ENCODE measurements at regions not wholly inside any gene's neighbourhood (a gene's known extent, or its start where the extent isn't known, plus 50 kb on each side); places are given as distances from the start of the nearest gene placed in this dataset.
"Not testable (repeated sequence)": the region's sequence is repeated elsewhere in the genome, so short reads cannot be mapped to it uniquely, and the experiment has no call there.

DNA sequence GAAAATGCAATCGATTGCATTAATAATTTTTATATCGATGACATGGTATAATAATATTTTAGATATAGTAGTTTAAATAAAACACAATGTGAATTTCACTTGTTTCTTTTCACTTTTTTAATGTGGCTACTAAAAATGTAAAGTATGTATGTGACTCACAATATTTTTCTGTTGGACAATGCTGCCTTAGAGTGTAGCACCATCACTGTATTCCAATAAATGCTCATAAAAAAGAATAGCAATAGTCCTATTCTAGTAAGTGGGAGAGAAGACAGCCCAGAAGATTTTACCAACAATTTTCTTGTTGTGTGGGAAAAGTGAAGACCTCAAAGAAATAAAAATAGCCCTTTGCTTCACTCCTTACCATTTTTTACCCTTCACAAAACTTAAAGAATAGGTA lies 79.8 kb downstream of the FOXD4L6 start:
- TF ChIP-seq, protein P1, sequence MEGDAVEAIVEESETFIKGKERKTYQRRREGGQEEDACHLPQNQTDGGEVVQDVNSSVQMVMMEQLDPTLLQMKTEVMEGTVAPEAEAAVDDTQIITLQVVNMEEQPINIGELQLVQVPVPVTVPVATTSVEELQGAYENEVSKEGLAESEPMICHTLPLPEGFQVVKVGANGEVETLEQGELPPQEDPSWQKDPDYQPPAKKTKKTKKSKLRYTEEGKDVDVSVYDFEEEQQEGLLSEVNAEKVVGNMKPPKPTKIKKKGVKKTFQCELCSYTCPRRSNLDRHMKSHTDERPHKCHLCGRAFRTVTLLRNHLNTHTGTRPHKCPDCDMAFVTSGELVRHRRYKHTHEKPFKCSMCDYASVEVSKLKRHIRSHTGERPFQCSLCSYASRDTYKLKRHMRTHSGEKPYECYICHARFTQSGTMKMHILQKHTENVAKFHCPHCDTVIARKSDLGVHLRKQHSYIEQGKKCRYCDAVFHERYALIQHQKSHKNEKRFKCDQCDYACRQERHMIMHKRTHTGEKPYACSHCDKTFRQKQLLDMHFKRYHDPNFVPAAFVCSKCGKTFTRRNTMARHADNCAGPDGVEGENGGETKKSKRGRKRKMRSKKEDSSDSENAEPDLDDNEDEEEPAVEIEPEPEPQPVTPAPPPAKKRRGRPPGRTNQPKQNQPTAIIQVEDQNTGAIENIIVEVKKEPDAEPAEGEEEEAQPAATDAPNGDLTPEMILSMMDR (conservative IDR thresholded peaks at IDR 0.05; ENCODE audit: low read depth in 2 of 2): not testable (repeated sequence)
- TF ChIP-seq, protein P2, sequence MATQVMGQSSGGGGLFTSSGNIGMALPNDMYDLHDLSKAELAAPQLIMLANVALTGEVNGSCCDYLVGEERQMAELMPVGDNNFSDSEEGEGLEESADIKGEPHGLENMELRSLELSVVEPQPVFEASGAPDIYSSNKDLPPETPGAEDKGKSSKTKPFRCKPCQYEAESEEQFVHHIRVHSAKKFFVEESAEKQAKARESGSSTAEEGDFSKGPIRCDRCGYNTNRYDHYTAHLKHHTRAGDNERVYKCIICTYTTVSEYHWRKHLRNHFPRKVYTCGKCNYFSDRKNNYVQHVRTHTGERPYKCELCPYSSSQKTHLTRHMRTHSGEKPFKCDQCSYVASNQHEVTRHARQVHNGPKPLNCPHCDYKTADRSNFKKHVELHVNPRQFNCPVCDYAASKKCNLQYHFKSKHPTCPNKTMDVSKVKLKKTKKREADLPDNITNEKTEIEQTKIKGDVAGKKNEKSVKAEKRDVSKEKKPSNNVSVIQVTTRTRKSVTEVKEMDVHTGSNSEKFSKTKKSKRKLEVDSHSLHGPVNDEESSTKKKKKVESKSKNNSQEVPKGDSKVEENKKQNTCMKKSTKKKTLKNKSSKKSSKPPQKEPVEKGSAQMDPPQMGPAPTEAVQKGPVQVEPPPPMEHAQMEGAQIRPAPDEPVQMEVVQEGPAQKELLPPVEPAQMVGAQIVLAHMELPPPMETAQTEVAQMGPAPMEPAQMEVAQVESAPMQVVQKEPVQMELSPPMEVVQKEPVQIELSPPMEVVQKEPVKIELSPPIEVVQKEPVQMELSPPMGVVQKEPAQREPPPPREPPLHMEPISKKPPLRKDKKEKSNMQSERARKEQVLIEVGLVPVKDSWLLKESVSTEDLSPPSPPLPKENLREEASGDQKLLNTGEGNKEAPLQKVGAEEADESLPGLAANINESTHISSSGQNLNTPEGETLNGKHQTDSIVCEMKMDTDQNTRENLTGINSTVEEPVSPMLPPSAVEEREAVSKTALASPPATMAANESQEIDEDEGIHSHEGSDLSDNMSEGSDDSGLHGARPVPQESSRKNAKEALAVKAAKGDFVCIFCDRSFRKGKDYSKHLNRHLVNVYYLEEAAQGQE (IDR thresholded peaks at IDR 0.05; ENCODE audit: unreplicated experiment): not testable (repeated sequence)
- TF ChIP-seq, protein P3, sequence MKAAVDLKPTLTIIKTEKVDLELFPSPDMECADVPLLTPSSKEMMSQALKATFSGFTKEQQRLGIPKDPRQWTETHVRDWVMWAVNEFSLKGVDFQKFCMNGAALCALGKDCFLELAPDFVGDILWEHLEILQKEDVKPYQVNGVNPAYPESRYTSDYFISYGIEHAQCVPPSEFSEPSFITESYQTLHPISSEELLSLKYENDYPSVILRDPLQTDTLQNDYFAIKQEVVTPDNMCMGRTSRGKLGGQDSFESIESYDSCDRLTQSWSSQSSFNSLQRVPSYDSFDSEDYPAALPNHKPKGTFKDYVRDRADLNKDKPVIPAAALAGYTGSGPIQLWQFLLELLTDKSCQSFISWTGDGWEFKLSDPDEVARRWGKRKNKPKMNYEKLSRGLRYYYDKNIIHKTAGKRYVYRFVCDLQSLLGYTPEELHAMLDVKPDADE (IDR thresholded peaks at IDR 0.05): not testable (repeated sequence)
- TF ChIP-seq CREB1 (CRISPR knock-in tag; IDR thresholded peaks at IDR 0.05; ENCODE audit: low read depth); ZNF114 (CRISPR knock-in tag; IDR thresholded peaks at IDR 0.05); EZH2 (IDR thresholded peaks at IDR 0.05; ENCODE audit: low read depth, unreplicated experiment); EZH2phosphoT487 (IDR thresholded peaks at IDR 0.05; ENCODE audit: unreplicated experiment): not testable (repeated sequence)
